Spleen (tissue), 11 donors: ENCODE measurements at regions not wholly inside any gene's neighbourhood (a gene's known extent, or its start where the extent isn't known, plus 50 kb on each side); places are given as distances from the start of the nearest gene placed in this dataset.

Source experiments
- DNase-seq: peaks from one replicate; pipeline ENCODE4 v3.0.0-alpha.2; 2020
- H3K27ac ChIP-seq, 8 donors: fragments of 200-600 bp; sonication (generic) in 7 of 8; 1 replicate in 4 of 8; 2 replicates in 4 of 8; pipeline versions ENCODE4 v1.5.0 to v1.8.0; 2016 to 2021; ENCODE audit warnings: inconsistent platforms in 4 of 8, mild to moderate bottlenecking in 4 of 8, moderate library complexity in 1 of 8
- H3K27me3 ChIP-seq, 7 donors: fragments of 200-600 bp; sonication (generic) in 6 of 7; replicated peaks in 1 of 7; 1 replicate in 4 of 7; 2 replicates in 3 of 7; pipeline versions ENCODE4 v1.5.0 to v1.8.0; 2016 to 2021; ENCODE audit warnings: inconsistent platforms in 3 of 7, mild to moderate bottlenecking in 1 of 7
- H3K36me3 ChIP-seq, 6 donors: fragments of 200-600 bp; sonication (generic) in 5 of 6; 1 replicate in 4 of 6; 2 replicates in 2 of 6; pipeline versions ENCODE4 v1.5.0 to v1.8.0; 2016 to 2021; ENCODE audit warnings: inconsistent platforms in 2 of 6
- H3K4me1 ChIP-seq, 6 donors: fragments of 200-600 bp; sonication (generic) in 5 of 6; 1 replicate in 3 of 6; 2 replicates in 3 of 6; pipeline versions ENCODE4 v1.5.0 to v1.8.0; 2016 to 2021; ENCODE audit warnings: inconsistent platforms in 3 of 6
- H3K4me3 ChIP-seq, 8 donors: fragments of 200-600 bp; sonication (generic) in 7 of 8; 1 replicate in 4 of 8; 2 replicates in 4 of 8; pipeline versions ENCODE4 v1.5.0 to v1.8.0; 2016 to 2021; ENCODE audit warnings: inconsistent platforms in 4 of 8, mild to moderate bottlenecking in 4 of 8, moderate library complexity in 2 of 8
- H3K9me3 ChIP-seq, 8 donors: fragments of 200-600 bp; sonication (generic) in 7 of 8; 1 replicate in 4 of 8; 2 replicates in 4 of 8; pipeline versions ENCODE4 v1.5.0 to v1.8.0; 2016 to 2021; ENCODE audit warnings: inconsistent platforms in 4 of 8
- CTCF ChIP-seq, 11 experiments: fragments of 200-600 bp in 7 of 11; fragments of 450-650 bp in 4 of 11; sonication (generic) in 4 of 11; IDR thresholded peaks in 8 of 11; conservative IDR thresholded peaks in 3 of 11; 1 replicate in 7 of 11; 2 replicates in 4 of 11; pipeline versions ENCODE4 v1.4.0 to v1.8.0; 2016 to 2021; ENCODE audit warnings: antibody characterized with exemption in 11 of 11, inconsistent platforms in 4 of 11, mild to moderate bottlenecking in 1 of 11
- POLR2A ChIP-seq, 3 donors: fragments of 450-650 bp; IDR thresholded peaks; one replicate each; pipeline ENCODE4 v1.5.1; 2017; ENCODE audit warnings: antibody characterized with exemption in 3 of 3, mild to moderate bottlenecking in 1 of 3
- POLR2AphosphoS5 ChIP-seq, 3 donors: sonication (generic); formaldehyde crosslinking; IDR thresholded peaks; one replicate each; pipeline ENCODE4 v1.5.1; 2017; ENCODE audit warnings: antibody characterized with exemption in 3 of 3
- WGBS, 5 donors: extraction: QIAGEN DNeasy Blood & Tissue Kit in 3 of 5; methylation state at CpG; one replicate each; pipeline versions ENCODE4 v1.1.5 to v1.1.7; 2013 to 2018; 5-methylcytosine and 5-hydroxymethylcytosine counted together
- intact Hi-C: fragments of 100-400 bp; cut with DNase I; formaldehyde crosslinking; loops from one replicate; pipeline ENCODE4 v1.15.0; 2023; ENCODE audit warnings: low total_unique reads
- donor health status: healthy with polysubstance abuse.
- donor health status: DM: no; HTN: no; CAD: no; lungs with moderate emphysema.
- donor health status: DM: no; HTN: no; CAD: no.
- donor health status: Bipolar disorder and iron deficiency.
- donor health status: healthy.
- donor health status: DM: no; HTN: no; CAD: no.
- donor health status: DM: yes; HTN: yes; CAD: no.

DNA sequence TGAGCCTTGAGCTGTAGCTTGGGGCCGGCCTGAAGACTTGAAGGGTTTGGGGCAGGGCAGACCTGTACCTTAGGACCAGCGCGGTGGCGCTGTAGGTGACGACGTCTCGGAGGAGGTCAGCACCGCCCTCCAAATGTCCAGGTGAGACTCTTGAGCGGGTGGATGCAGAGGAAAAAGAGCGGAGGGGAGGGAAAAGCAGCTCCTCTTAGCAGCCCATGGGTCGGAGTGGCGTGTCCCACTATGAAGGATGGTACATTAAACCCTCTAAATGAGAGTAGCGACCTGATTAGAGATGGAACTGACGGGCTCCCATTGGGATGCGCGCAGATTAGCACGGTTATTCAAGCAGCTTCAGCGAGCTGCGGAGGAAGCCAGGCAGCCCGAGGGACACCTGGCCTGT lies 77.0 kb upstream of the MAP1LC3B2 start:
- TF ChIP-seq CTCF (IDR thresholded peaks at IDR 0.05 in 8 of 11, conservative IDR thresholded peaks at IDR 0.05 in 3 of 11) (no peak), POLR2A (IDR thresholded peaks at IDR 0.05) (no peak), POLR2AphosphoS5 (IDR thresholded peaks at IDR 0.05) (no peak)
- H3K27ac ChIP-seq = no peak overlapping the region
- no peaks in the 10 kb centered on the region for H3K27me3 ChIP-seq
- H3K9me3 ChIP-seq = peaks cover 0 to 17% (median 4%) of the 10 kb centered on the region in 8 donors
- H3K4me1 ChIP-seq = no peaks in the 10 kb centered on the region
- H3K36me3 ChIP-seq = no peaks in the 10 kb centered on the region
- WGBS, 5 donors = 85 to 90% (median 87%) methylated on average over 20 of the region's 20 CpGs
- no peak overlapping the region for H3K4me3 ChIP-seq
- intact Hi-C loops = no loop called here
- DNase-seq = peak; percentile 56

GRCh38 chr12:116482859-116483258 lies 76.3 kb upstream of the MAP1LC3B2 start:
- H3K27ac ChIP-seq = no peak overlapping the region
- DNase-seq = no peak
- intact Hi-C loops = no loop called here
- TF ChIP-seq POLR2A (IDR thresholded peaks at IDR 0.05) = no peak
- TF ChIP-seq POLR2AphosphoS5 (IDR thresholded peaks at IDR 0.05) = no peak
- TF ChIP-seq CTCF (IDR thresholded peaks at IDR 0.05 in 8 of 11, conservative IDR thresholded peaks at IDR 0.05 in 3 of 11) = no peak
- peaks cover 0 to 15% (median 4%) of the 10 kb centered on the region in 8 donors for H3K9me3 ChIP-seq
- no peaks in the 10 kb centered on the region for H3K36me3 ChIP-seq
- no peaks in the 10 kb centered on the region for H3K4me1 ChIP-seq
- 88 to 94% (median 91%) methylated on average over 6 of the region's 6 CpGs for WGBS, 5 donors
- H3K4me3 ChIP-seq = no peak overlapping the region
- no peaks in the 10 kb centered on the region for H3K27me3 ChIP-seq

GRCh38 chr12:116483959-116484750 lies 75.0 kb upstream of the MAP1LC3B2 start:
- Histone ChIP-seq H3K36me3 (no peaks in the 10 kb centered on the region), H3K4me3 (no peak overlapping the region), H3K9me3 (peaks cover 0 to 19% (median 11%) of the 10 kb centered on the region in 8 donors), H3K4me1 (no peaks in the 10 kb centered on the region), H3K27me3 (no peaks in the 10 kb centered on the region), H3K27ac (no peak overlapping the region)
- WGBS, 5 donors = 78 to 87% (median 86%) methylated on average over 19 of the region's 19 CpGs
- intact Hi-C loops = no loop called here
- TF ChIP-seq CTCF (IDR thresholded peaks at IDR 0.05 in 8 of 11, conservative IDR thresholded peaks at IDR 0.05 in 3 of 11) (no peak), POLR2A (IDR thresholded peaks at IDR 0.05) (no peak), POLR2AphosphoS5 (IDR thresholded peaks at IDR 0.05) (no peak)
- no peak for DNase-seq

- TF ChIP-seq CTCF (IDR thresholded peaks at IDR 0.05 in 8 of 11, conservative IDR thresholded peaks at IDR 0.05 in 3 of 11) (no peak), POLR2A (IDR thresholded peaks at IDR 0.05) (no peak), POLR2AphosphoS5 (IDR thresholded peaks at IDR 0.05) (no peak)
- WGBS, 5 donors = 55 to 72% (median 65%) methylated on average over 5 of the region's 5 CpGs
- Histone ChIP-seq H3K9me3 (peaks cover 0 to 19% (median 11%) of the 10 kb centered on the region in 8 donors), H3K27ac (no peak overlapping the region), H3K4me3 (no peak overlapping the region), H3K36me3 (no peaks in the 10 kb centered on the region), H3K27me3 (no peaks in the 10 kb centered on the region), H3K4me1 (no peaks in the 10 kb centered on the region)
- intact Hi-C loops = no loop called here
- DNase-seq = no peak
Observed at GRCh38 chr12:116484807-116485206, 74.4 kb upstream of the MAP1LC3B2 start.
